ENCODE measurements at regions not wholly inside any gene's neighbourhood (a gene's known extent, or its start where the extent isn't known, plus 50 kb on each side); places are given as distances from the start of the nearest gene placed in this dataset.

DNA sequence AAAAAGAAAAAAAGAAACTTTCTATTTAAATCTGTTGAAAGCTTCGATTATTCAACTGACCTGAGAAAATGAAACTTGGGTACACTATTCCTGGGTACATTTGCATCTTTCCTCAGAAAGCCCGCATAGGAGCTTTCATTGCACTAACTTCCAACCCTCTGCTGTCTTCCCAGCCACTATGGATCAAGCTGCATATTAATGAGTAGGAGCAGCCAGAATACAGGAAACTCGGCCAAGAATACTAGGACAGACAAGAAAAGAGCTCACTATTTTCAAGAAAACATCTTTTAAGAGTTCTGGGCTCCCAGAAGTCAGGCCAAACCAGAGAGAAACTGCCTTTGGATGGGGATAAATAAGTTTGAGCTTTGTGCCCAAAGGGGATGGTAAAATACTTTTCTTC is 135.0 kb upstream of the CCDC28A start (continued):
- TF ChIP-seq RERE (CRISPR knock-in tag; IDR thresholded peaks at IDR 0.05; ENCODE audit: low read depth) (no peak), AHDC1 (CRISPR knock-in tag; IDR thresholded peaks at IDR 0.05; ENCODE audit: borderline replicate concordance) (no peak), PBX3 (CRISPR knock-in tag; IDR thresholded peaks at IDR 0.05; ENCODE audit: borderline replicate concordance) (no peak), ETS1 (CRISPR knock-in tag; IDR thresholded peaks at IDR 0.05) (no peak)
